DOHH2 (cell line): ENCODE measurements at regions not wholly inside any gene's neighbourhood (a gene's known extent, or its start where the extent isn't known, plus 50 kb on each side); places are given as distances from the start of the nearest gene placed in this dataset.

Experiments
- EZH2phosphoT487 ChIP-seq: fragments of 200-600 bp; sonication (generic); IDR thresholded peaks from 2 replicates; pipeline ENCODE4 v1.6.1; 2017; ENCODE audit warnings: borderline replicate concordance, mild to moderate bottlenecking, antibody characterized with exemption, low read length, moderate library complexity, mixed read lengths
- TF ChIP-seq, protein P1 (sequence below): fragments of 200-600 bp; sonication (generic); IDR thresholded peaks from one replicate; pipeline ENCODE4 v1.5.1; 2014; ENCODE audit warnings: antibody characterized with exemption, mild to moderate bottlenecking, low read depth, low read length; ENCODE audit not compliant: poor library complexity, severe bottlenecking

DNA sequence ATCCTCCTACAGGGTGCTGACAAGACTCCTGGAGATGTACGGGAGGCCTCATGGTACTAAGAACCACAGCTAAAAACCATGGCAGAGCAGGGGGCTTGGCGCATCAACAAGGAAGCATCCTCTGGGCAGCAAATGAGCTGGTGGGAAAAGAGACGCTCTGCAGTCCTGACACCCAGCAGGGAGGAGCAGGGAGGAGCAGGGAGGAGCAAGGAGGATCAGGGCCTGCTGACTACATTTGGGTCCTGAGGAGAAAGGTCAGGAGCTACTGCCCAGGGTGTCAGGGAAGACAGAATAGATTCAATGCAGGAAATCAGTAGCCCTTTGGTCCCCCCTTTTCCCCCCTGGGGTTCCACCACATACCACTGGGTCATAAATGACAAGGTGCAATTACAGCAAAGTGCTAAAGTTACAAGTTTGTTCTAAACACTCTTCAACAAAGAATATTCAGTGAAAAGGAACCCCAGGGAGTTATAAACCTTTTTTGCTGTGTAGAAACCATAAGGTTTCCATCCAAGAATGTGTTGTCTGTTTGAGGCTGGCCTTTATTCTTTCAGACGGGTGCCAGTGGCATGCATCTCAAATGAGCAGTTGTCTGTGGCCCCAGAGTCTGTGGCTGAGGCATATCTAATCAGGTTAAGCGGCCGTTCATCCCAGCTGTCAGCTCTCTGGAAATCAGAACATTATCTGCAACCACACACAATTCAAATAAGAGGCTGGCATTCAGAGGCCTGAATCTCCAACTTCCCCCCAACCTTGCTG, 325.0 kb downstream of the CDC5L start:
- TF ChIP-seq, protein P1, sequence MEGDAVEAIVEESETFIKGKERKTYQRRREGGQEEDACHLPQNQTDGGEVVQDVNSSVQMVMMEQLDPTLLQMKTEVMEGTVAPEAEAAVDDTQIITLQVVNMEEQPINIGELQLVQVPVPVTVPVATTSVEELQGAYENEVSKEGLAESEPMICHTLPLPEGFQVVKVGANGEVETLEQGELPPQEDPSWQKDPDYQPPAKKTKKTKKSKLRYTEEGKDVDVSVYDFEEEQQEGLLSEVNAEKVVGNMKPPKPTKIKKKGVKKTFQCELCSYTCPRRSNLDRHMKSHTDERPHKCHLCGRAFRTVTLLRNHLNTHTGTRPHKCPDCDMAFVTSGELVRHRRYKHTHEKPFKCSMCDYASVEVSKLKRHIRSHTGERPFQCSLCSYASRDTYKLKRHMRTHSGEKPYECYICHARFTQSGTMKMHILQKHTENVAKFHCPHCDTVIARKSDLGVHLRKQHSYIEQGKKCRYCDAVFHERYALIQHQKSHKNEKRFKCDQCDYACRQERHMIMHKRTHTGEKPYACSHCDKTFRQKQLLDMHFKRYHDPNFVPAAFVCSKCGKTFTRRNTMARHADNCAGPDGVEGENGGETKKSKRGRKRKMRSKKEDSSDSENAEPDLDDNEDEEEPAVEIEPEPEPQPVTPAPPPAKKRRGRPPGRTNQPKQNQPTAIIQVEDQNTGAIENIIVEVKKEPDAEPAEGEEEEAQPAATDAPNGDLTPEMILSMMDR, result no peak
- TF ChIP-seq EZH2phosphoT487, result no peak
